GM23338 (cell line): ENCODE measurements at regions not wholly inside any gene's neighbourhood (a gene's known extent, or its start where the extent isn't known, plus 50 kb on each side); places are given as distances from the start of the nearest gene placed in this dataset.

Source experiments
- ATAC-seq: fragments of 200-7000 bp; cut with Tn5 transposase; 3 replicates; pipeline ENCODE4 v1.9.1; 2020
- DNase-seq: peaks from one replicate; pipeline ENCODE4 v3.0.0-alpha.2; 2015; ENCODE audit warnings: low spot score
- H2AFZ ChIP-seq: fragments of 200-600 bp; sonication (generic); 2 replicates; pipeline ENCODE4 v1.8.0; 2016; ENCODE audit warnings: antibody characterized with exemption, mild to moderate bottlenecking, moderate library complexity
- H3F3A ChIP-seq: fragments of 200-600 bp; sonication (generic); replicated peaks from 2 replicates; pipeline ENCODE4 v1.8.0; 2017; ENCODE audit warnings: antibody characterized with exemption, mixed run types, low read depth
- H3K27ac ChIP-seq: fragments of 200-600 bp; sonication (generic); 2 replicates; pipeline ENCODE4 v1.6.1; 2016; ENCODE audit warnings: low read depth
- H3K27me3 ChIP-seq: fragments of 200-600 bp; sonication (generic); 2 replicates; pipeline ENCODE4 v1.8.0; 2016; ENCODE audit warnings: mild to moderate bottlenecking, mixed run types, moderate library complexity; ENCODE audit not compliant: insufficient read depth
- H3K36me3 ChIP-seq: fragments of 200-600 bp; sonication (generic); 2 replicates; pipeline ENCODE4 v1.8.0; 2016; ENCODE audit warnings: mild to moderate bottlenecking; ENCODE audit not compliant: insufficient read depth
- H3K4me1 ChIP-seq: fragments of 200-600 bp; sonication (generic); 2 replicates; pipeline ENCODE4 v1.8.0; 2016; ENCODE audit warnings: mild to moderate bottlenecking, moderate library complexity; ENCODE audit not compliant: insufficient read depth
- H3K4me2 ChIP-seq: fragments of 200-600 bp; sonication (generic); 2 replicates; pipeline ENCODE4 v1.7.1; 2017; ENCODE audit warnings: mixed run types
- H3K4me3 ChIP-seq: fragments of 200-600 bp; sonication (generic); 2 replicates; pipeline ENCODE4 v1.6.1; 2016; ENCODE audit warnings: mixed run types
- H3K79me2 ChIP-seq: fragments of 200-600 bp; sonication (generic); replicated peaks from 2 replicates; pipeline ENCODE4 v1.8.0; 2017; ENCODE audit warnings: mild to moderate bottlenecking; ENCODE audit not compliant: insufficient read depth
- H3K9me2 ChIP-seq: fragments of 200-600 bp; sonication (generic); 2 replicates; pipeline ENCODE4 v1.8.0; 2017; ENCODE audit not compliant: insufficient read depth
- H4K20me1 ChIP-seq: fragments of 200-600 bp; sonication (generic); replicated peaks from 2 replicates; pipeline ENCODE4 v1.8.0; 2017; ENCODE audit warnings: mild to moderate bottlenecking; ENCODE audit not compliant: insufficient read depth
- H3K27ac Mint-ChIP-seq: 2 replicates; pipeline ENCODE4 v1.8.0; 2020; ENCODE audit warnings: inconsistent platforms, mild to moderate bottlenecking, moderate library complexity, mixed read lengths
- H3K27me3 Mint-ChIP-seq: 3 replicates; pipeline ENCODE4 v1.8.0; 2022; ENCODE audit warnings: low read depth, mild to moderate bottlenecking, moderate library complexity, mixed read lengths, inconsistent platforms; ENCODE audit not compliant: insufficient read depth, poor library complexity
- H3K36me3 Mint-ChIP-seq: 3 replicates; pipeline ENCODE4 v1.8.0; 2021; ENCODE audit warnings: low read depth, mild to moderate bottlenecking, inconsistent platforms, moderate library complexity, mixed read lengths
- H3K4me1 Mint-ChIP-seq: 3 replicates; pipeline ENCODE4 v1.8.0; 2020; ENCODE audit warnings: mild to moderate bottlenecking, inconsistent platforms, mixed read lengths
- H3K4me3 Mint-ChIP-seq: 3 replicates; pipeline ENCODE4 v1.8.0; 2021; ENCODE audit warnings: moderate library complexity, mild to moderate bottlenecking, inconsistent platforms, mixed read lengths
- H3K9me3 Mint-ChIP-seq: 3 replicates; pipeline ENCODE4 v1.8.0; 2020; ENCODE audit warnings: moderate library complexity, mild to moderate bottlenecking, inconsistent platforms, mixed read lengths
- CREB1 ChIP-seq: fragments of 250-450 bp; sonication (Bioruptor Pico); IDR thresholded peaks from 2 replicates; pipeline ENCODE4 v1.5.0; 2020; ENCODE audit warnings: low read depth, mild to moderate bottlenecking, moderate library complexity
- EZH2 ChIP-seq: fragments of 200-600 bp; sonication (generic); IDR thresholded peaks from one replicate; pipeline ENCODE4 v1.8.0; 2017; ENCODE audit warnings: antibody characterized with exemption, mild to moderate bottlenecking, low read depth; ENCODE audit not compliant: unreplicated experiment
- EZH2phosphoT487 ChIP-seq: fragments of 200-600 bp; sonication (generic); IDR thresholded peaks from one replicate; pipeline ENCODE4 v1.8.1; 2018; ENCODE audit warnings: antibody characterized with exemption; ENCODE audit not compliant: unreplicated experiment
- JUNB ChIP-seq: IDR thresholded peaks from one replicate; pipeline ENCODE4 v1.6.1; 2016; ENCODE audit warnings: antibody characterized with exemption; ENCODE audit not compliant: unreplicated experiment
- NANOG ChIP-seq: IDR thresholded peaks from 2 replicates; pipeline ENCODE4 v1.6.1; 2016; ENCODE audit warnings: antibody characterized with exemption, borderline replicate concordance
- REST ChIP-seq: IDR thresholded peaks from one replicate; pipeline ENCODE4 v1.6.1; 2018; ENCODE audit warnings: antibody characterized with exemption; ENCODE audit not compliant: unreplicated experiment
- STAT1 ChIP-seq: IDR thresholded peaks from one replicate; pipeline ENCODE4 v1.6.1; 2016; ENCODE audit warnings: antibody characterized with exemption; ENCODE audit not compliant: unreplicated experiment
- ZNF114 ChIP-seq: fragments of 250-450 bp; sonication (Bioruptor Pico); IDR thresholded peaks from 2 replicates; pipeline ENCODE4 v1.5.0; 2020; ENCODE audit warnings: mild to moderate bottlenecking, moderate library complexity
- ZNF331 ChIP-seq: fragments of 250-450 bp; sonication (Bioruptor Pico); IDR thresholded peaks from 2 replicates; pipeline ENCODE4 v1.5.0; 2020; ENCODE audit warnings: low read depth, mild to moderate bottlenecking, moderate library complexity
- ZNF462 ChIP-seq: fragments of 250-450 bp; sonication (Bioruptor Pico); IDR thresholded peaks from 2 replicates; pipeline ENCODE4 v1.5.0; 2020; ENCODE audit warnings: mild to moderate bottlenecking, moderate library complexity
- TF ChIP-seq, protein P1 (sequence below): IDR thresholded peaks from 2 replicates; pipeline ENCODE4 v1.6.1; 2016; ENCODE audit warnings: antibody characterized with exemption

DNA sequence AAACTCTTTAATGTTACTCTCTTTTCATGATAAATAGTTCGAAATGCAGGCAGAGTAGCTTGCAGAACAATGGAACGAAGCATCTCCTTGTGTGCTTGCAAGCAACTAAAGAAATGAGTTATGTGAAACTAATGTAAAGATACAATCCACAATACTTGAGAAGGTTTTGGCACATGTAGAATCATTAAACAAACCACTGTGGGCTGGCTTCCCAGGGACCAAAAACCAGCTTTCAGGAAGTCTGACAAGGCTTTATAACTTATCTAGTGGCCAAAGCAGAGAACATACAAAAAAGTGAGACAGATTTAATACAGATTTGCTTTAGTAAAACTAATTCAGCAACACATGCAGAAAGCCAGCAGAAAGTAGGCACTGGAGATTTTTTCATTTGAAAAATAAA is 1673.8 kb upstream of the AGA start (continued):
- TF ChIP-seq ZNF462 = no peak
- TF ChIP-seq STAT1 = no peak
- TF ChIP-seq, protein P1, sequence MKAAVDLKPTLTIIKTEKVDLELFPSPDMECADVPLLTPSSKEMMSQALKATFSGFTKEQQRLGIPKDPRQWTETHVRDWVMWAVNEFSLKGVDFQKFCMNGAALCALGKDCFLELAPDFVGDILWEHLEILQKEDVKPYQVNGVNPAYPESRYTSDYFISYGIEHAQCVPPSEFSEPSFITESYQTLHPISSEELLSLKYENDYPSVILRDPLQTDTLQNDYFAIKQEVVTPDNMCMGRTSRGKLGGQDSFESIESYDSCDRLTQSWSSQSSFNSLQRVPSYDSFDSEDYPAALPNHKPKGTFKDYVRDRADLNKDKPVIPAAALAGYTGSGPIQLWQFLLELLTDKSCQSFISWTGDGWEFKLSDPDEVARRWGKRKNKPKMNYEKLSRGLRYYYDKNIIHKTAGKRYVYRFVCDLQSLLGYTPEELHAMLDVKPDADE = no peak
- TF ChIP-seq CREB1 (CRISPR knock-in tag) = no peak
- no peak for TF ChIP-seq JUNB
- no peak for TF ChIP-seq NANOG
- no peak for TF ChIP-seq EZH2

DNA sequence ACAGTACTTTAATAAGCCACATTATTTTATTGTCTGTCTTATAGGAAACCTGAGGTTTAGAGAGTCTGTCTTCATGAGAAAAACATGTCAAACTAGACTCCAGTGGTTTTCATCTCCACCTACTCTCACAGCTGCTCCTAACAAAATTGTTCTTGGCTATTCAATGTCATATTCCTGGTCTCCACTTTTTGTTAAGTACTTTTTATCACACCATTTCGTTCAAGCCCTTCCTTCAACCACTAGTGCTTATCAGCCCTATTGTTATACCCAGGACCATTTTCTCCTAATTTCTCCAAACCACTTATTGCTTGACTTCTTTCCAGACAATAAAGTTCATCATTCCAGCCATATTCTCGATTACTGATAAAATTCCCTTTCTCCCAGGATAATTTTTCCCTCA is 1674.3 kb upstream of the AGA start:
- Histone ChIP-seq H3K4me3 (no peak overlapping the region), H4K20me1 (no peaks in the 10 kb centered on the region), H3K27ac (no peak overlapping the region), H3K4me1 (peaks cover 16% of the 10 kb centered on the region), H3K9me2 (no peaks in the 10 kb centered on the region), H3K36me3 (no peaks in the 10 kb centered on the region), H3K27me3 (no peaks in the 10 kb centered on the region), H3K79me2 (no peaks in the 10 kb centered on the region), H3K4me2 (no peak overlapping the region), H2AFZ (no peak overlapping the region), H3F3A (no peaks in the 10 kb centered on the region)
- H3K27ac Mint-ChIP-seq = no peak overlapping the region
- no peaks in the 10 kb centered on the region for H3K27me3 Mint-ChIP-seq
- ATAC-seq = no peak
- no peak for DNase-seq
- H3K36me3 Mint-ChIP-seq = no peaks in the 10 kb centered on the region
- peaks cover 20% of the 10 kb centered on the region for H3K4me1 Mint-ChIP-seq
- H3K4me3 Mint-ChIP-seq = no peak overlapping the region
- H3K9me3 Mint-ChIP-seq = no peaks in the 10 kb centered on the region
- TF ChIP-seq CREB1 (CRISPR knock-in tag) (no peak), ZNF114 (CRISPR knock-in tag) (no peak), ZNF331 (CRISPR knock-in tag) (no peak), EZH2phosphoT487 (no peak), EZH2 (no peak), REST (no peak), NANOG (no peak)
- TF ChIP-seq, protein P1 = no peak
